ENCODE measurements at regions not wholly inside any gene's neighbourhood (a gene's known extent, or its start where the extent isn't known, plus 50 kb on each side); places are given as distances from the start of the nearest gene placed in this dataset.

- no peak for DNase-seq (ENCODE audit: low read depth, low spot score)
Measured at GRCh38 chr17:15894913-15895658, 49.8 kb upstream of the ADORA2B start.
